Neural cell (in vitro differentiated cells): ENCODE measurements at regions not wholly inside any gene's neighbourhood (a gene's known extent, or its start where the extent isn't known, plus 50 kb on each side); places are given as distances from the start of the nearest gene placed in this dataset.

Source experiments
- H2AFZ ChIP-seq: fragments of 200-600, 300-800 bp; sonication (generic), shearing (Covaris generic); 2 replicates; pipeline ENCODE4 v1.6.0; 2014; ENCODE audit warnings: low read depth, mild to moderate bottlenecking, antibody characterized with exemption, low read length, moderate library complexity
- H3F3A ChIP-seq: fragments of 200-600 bp; shearing (Covaris generic); 2 replicates; pipeline ENCODE4 v1.6.1; 2016; ENCODE audit warnings: mild to moderate bottlenecking, moderate library complexity, mixed read lengths, antibody characterized with exemption, low read length; ENCODE audit not compliant: insufficient read depth, poor library complexity, severe bottlenecking
- H3K27ac ChIP-seq: fragments of 200-600, 300-800 bp; sonication (generic), shearing (Covaris generic); 2 replicates; pipeline ENCODE4 v1.5.1; 2014; ENCODE audit warnings: mild to moderate bottlenecking, low read length, moderate library complexity
- H3K27me3 ChIP-seq: fragments of 300-800, 200-600 bp; sonication (generic), shearing (Covaris generic); 2 replicates; pipeline ENCODE4 v1.6.0; 2014; ENCODE audit warnings: mild to moderate bottlenecking, low read depth, low read length, moderate library complexity; ENCODE audit not compliant: insufficient read depth
- H3K36me3 ChIP-seq: fragments of 300-800, 200-600 bp; sonication (generic), shearing (Covaris generic); 2 replicates; pipeline ENCODE4 v1.5.1; 2014; ENCODE audit warnings: mild to moderate bottlenecking, antibody characterized with exemption, low read length, moderate library complexity; ENCODE audit not compliant: insufficient read depth
- H3K4me2 ChIP-seq: fragments of 300-800, 200-600 bp; sonication (generic), shearing (Covaris generic); 2 replicates; pipeline ENCODE4 v1.6.0; 2014; ENCODE audit warnings: mild to moderate bottlenecking, low read length
- H3K4me3 ChIP-seq: fragments of 300-800, 200-600 bp; sonication (generic), shearing (Covaris generic); 2 replicates; pipeline ENCODE4 v1.5.1; 2014; ENCODE audit warnings: mild to moderate bottlenecking, low read length, moderate library complexity
- H3K79me2 ChIP-seq: fragments of 200-600 bp; shearing (Covaris generic); replicated peaks from 2 replicates; pipeline ENCODE4 v1.6.0; 2014; ENCODE audit warnings: mild to moderate bottlenecking, low read length, moderate library complexity; ENCODE audit not compliant: insufficient read depth
- H3K9ac ChIP-seq: fragments of 300-800, 200-600 bp; sonication (generic), shearing (Covaris generic); 2 replicates; pipeline ENCODE4 v1.6.1; 2016; ENCODE audit warnings: mild to moderate bottlenecking, low read length, mixed read lengths
- H3K9me2 ChIP-seq: fragments of 200-600 bp; shearing (Covaris generic); 2 replicates; pipeline ENCODE4 v1.6.1; 2016; ENCODE audit warnings: mild to moderate bottlenecking, low read length, mixed read lengths; ENCODE audit not compliant: insufficient read depth
- H3K9me3 ChIP-seq: fragments of 200-600, 300-800 bp; sonication (generic), shearing (Covaris generic); 2 replicates; pipeline ENCODE4 v1.6.1; 2016; ENCODE audit warnings: mild to moderate bottlenecking, mixed run types, low read length, moderate library complexity, mixed read lengths
- H4K20me1 ChIP-seq: fragments of 200-600 bp; shearing (Covaris generic); 2 replicates; pipeline ENCODE4 v1.6.1; 2016; ENCODE audit warnings: mild to moderate bottlenecking, mixed run types; ENCODE audit not compliant: insufficient read depth
- EP300 ChIP-seq: fragments of 450-650 bp; conservative IDR thresholded peaks from 2 replicates; pipeline ENCODE4 v1.6.1; 2014; ENCODE audit warnings: antibody characterized with exemption, mild to moderate bottlenecking, moderate library complexity; ENCODE audit not compliant: poor library complexity, severe bottlenecking
- POLR2AphosphoS5 ChIP-seq: IDR thresholded peaks from 2 replicates; pipeline ENCODE4 v1.6.1; 2012
- RAD21 ChIP-seq: fragments of 450-650 bp; conservative IDR thresholded peaks from 2 replicates; pipeline ENCODE4 v1.6.1; 2014; ENCODE audit warnings: antibody characterized with exemption, mild to moderate bottlenecking, moderate library complexity
- SMC3 ChIP-seq: fragments of 450-650 bp; conservative IDR thresholded peaks from 2 replicates; pipeline ENCODE4 v1.6.1; 2014; ENCODE audit warnings: antibody characterized with exemption, mild to moderate bottlenecking, moderate library complexity; ENCODE audit not compliant: poor library complexity
- TAF1 ChIP-seq: IDR thresholded peaks from 2 replicates; pipeline ENCODE4 v1.6.1; 2012; ENCODE audit warnings: low read depth
- TF ChIP-seq, protein P1 (sequence below): fragments of 450-650 bp; IDR thresholded peaks from 2 replicates; pipeline ENCODE4 v1.5.1; 2014; ENCODE audit warnings: antibody characterized with exemption, mild to moderate bottlenecking, moderate library complexity; ENCODE audit not compliant: poor library complexity, severe bottlenecking
- TF ChIP-seq, protein P2 (sequence below): IDR thresholded peaks from 2 replicates; pipeline ENCODE4 v1.6.1; 2012; ENCODE audit warnings: borderline replicate concordance

DNA sequence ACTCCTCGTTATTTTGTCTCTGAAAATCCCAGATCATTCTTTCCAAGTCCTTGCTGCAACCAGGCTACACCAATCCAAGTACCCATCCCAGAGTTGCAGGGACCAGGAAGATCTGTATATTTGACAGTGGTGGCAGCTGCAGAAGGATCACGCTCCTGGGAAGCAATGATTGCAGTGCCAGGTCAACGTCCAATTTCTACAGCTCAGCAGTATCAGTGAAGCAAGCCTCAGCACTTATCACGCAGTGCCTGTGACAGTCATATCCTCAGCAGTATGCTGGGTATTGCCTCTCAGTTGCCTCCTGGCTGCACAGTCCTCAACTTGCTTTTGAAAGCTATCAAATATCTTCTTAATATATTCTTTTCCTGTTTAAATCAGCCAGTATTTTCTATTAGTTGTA lies 66.7 kb downstream of the BARHL2 start:
- Histone ChIP-seq H3K9me2 (no peaks in the 10 kb centered on the region), H3K4me2 (no peak overlapping the region), H3K9me3 (peaks cover 3% of the 10 kb centered on the region), H3K9ac (no peak overlapping the region), H4K20me1 (no peaks in the 10 kb centered on the region), H3K27me3 (no peaks in the 10 kb centered on the region), H3K27ac (no peak overlapping the region), H3K36me3 (no peaks in the 10 kb centered on the region), H3F3A (no peaks in the 10 kb centered on the region), H2AFZ (no peak overlapping the region), H3K4me3 (no peak overlapping the region), H3K79me2 (no peaks in the 10 kb centered on the region)
- TF ChIP-seq SMC3 = no peak
- no peak for TF ChIP-seq RAD21
- TF ChIP-seq, protein P1, sequence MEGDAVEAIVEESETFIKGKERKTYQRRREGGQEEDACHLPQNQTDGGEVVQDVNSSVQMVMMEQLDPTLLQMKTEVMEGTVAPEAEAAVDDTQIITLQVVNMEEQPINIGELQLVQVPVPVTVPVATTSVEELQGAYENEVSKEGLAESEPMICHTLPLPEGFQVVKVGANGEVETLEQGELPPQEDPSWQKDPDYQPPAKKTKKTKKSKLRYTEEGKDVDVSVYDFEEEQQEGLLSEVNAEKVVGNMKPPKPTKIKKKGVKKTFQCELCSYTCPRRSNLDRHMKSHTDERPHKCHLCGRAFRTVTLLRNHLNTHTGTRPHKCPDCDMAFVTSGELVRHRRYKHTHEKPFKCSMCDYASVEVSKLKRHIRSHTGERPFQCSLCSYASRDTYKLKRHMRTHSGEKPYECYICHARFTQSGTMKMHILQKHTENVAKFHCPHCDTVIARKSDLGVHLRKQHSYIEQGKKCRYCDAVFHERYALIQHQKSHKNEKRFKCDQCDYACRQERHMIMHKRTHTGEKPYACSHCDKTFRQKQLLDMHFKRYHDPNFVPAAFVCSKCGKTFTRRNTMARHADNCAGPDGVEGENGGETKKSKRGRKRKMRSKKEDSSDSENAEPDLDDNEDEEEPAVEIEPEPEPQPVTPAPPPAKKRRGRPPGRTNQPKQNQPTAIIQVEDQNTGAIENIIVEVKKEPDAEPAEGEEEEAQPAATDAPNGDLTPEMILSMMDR = no peak
- no peak for TF ChIP-seq EP300
- TF ChIP-seq, protein P2, sequence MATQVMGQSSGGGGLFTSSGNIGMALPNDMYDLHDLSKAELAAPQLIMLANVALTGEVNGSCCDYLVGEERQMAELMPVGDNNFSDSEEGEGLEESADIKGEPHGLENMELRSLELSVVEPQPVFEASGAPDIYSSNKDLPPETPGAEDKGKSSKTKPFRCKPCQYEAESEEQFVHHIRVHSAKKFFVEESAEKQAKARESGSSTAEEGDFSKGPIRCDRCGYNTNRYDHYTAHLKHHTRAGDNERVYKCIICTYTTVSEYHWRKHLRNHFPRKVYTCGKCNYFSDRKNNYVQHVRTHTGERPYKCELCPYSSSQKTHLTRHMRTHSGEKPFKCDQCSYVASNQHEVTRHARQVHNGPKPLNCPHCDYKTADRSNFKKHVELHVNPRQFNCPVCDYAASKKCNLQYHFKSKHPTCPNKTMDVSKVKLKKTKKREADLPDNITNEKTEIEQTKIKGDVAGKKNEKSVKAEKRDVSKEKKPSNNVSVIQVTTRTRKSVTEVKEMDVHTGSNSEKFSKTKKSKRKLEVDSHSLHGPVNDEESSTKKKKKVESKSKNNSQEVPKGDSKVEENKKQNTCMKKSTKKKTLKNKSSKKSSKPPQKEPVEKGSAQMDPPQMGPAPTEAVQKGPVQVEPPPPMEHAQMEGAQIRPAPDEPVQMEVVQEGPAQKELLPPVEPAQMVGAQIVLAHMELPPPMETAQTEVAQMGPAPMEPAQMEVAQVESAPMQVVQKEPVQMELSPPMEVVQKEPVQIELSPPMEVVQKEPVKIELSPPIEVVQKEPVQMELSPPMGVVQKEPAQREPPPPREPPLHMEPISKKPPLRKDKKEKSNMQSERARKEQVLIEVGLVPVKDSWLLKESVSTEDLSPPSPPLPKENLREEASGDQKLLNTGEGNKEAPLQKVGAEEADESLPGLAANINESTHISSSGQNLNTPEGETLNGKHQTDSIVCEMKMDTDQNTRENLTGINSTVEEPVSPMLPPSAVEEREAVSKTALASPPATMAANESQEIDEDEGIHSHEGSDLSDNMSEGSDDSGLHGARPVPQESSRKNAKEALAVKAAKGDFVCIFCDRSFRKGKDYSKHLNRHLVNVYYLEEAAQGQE = no peak
- no peak for TF ChIP-seq TAF1

DNA sequence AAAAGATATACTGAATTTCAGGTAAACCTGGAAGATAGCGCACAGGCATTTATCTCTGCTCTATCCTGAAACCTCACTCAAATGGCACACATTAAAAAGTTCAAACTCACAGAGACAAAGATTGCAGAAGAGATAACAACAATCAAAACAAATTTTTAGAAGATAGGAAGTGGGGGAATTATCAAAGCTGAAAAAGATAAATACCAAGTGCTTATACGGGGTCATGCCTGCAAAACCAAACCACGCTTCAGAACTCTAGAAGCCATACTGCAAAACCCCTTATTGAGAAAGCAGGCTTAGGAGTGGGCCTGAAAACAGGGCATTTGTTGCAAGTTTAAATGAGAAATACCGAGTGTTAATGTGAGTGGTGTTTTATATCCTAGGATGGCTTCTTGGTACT lies 76.8 kb downstream of the BARHL2 start:
- Histone ChIP-seq H3K9me3 (no peaks in the 10 kb centered on the region), H3F3A (no peaks in the 10 kb centered on the region), H3K4me3 (no peak overlapping the region), H3K9me2 (no peaks in the 10 kb centered on the region), H3K4me2 (no peak overlapping the region), H3K9ac (no peak overlapping the region), H2AFZ (no peak overlapping the region), H3K27me3 (no peaks in the 10 kb centered on the region), H3K79me2 (no peaks in the 10 kb centered on the region), H3K36me3 (no peaks in the 10 kb centered on the region), H4K20me1 (no peaks in the 10 kb centered on the region), H3K27ac (no peak overlapping the region)
- TF ChIP-seq, protein P2 = no peak
- TF ChIP-seq POLR2AphosphoS5 (no peak), EP300 (no peak)
